ENCODE measurements at regions not wholly inside any gene's neighbourhood (a gene's known extent, or its start where the extent isn't known, plus 50 kb on each side); places are given as distances from the start of the nearest gene placed in this dataset.

- no peak for TF ChIP-seq POLR2AphosphoS5 (IDR thresholded peaks at IDR 0.05; ENCODE audit: borderline replicate concordance, low read depth, low read length)
- no peak for TF ChIP-seq EZH2 (IDR thresholded peaks at IDR 0.05)
- TF ChIP-seq FOXP2 (optimal IDR thresholded peaks at IDR 0.05; ENCODE audit: control extremely low read depth, extremely low read length, insufficient read depth) = no peak
Measured at GRCh38 chr13:106922384-106922783, 354.4 kb upstream of the ARGLU1 start.

All from SK-N-MC (cell line).